PC-3 (cell line): ENCODE measurements at regions not wholly inside any gene's neighbourhood (a gene's known extent, or its start where the extent isn't known, plus 50 kb on each side); places are given as distances from the start of the nearest gene placed in this dataset.

ENCODE experiments used
- CTCF ChIP-seq: fragments of 300-600 bp; sonication (generic); conservative IDR thresholded peaks from 2 replicates; pipeline ENCODE4 v1.5.1; 2017; ENCODE audit warnings: antibody characterized with exemption, low read depth, mild to moderate bottlenecking, low read length
- EZH2 ChIP-seq: fragments of 300-600 bp; sonication (generic); IDR thresholded peaks from one replicate; pipeline ENCODE4 v1.6.1; 2017; ENCODE audit warnings: antibody characterized with exemption, mild to moderate bottlenecking, low read length; ENCODE audit not compliant: unreplicated experiment

- TF ChIP-seq CTCF (no peak), EZH2 (no peak)
Observed at GRCh38 chr4:72984351-72984750, 85.2 kb downstream of the COX18 start.
